NCI-H187 treated with DMSO at 0.1 percent for 48 hours (cell line): ENCODE measurements at regions not wholly inside any gene's neighbourhood (a gene's known extent, or its start where the extent isn't known, plus 50 kb on each side); places are given as distances from the start of the nearest gene placed in this dataset.
A peak's percentile ranks its signal among the peaks of the same experiment; 100 is the strongest.

Experiments
- DNase-seq: peaks from one replicate; lab custom pipeline; 2025; lab: John Stamatoyannopoulos, UW

GRCh38 chrX:115491766-115492165 is 69.2 kb upstream of the PLS3 start:
- no peak for DNase-seq

- no peak for DNase-seq
Measured at GRCh38 chrX:115493015-115493414, 68.0 kb upstream of the PLS3 start.

GRCh38 chrX:115494161-115494560 is 66.8 kb upstream of the PLS3 start:
- DNase-seq = peak; percentile 32

- no peak for DNase-seq
Measured at GRCh38 chrX:115499112-115499805, 61.7 kb upstream of the PLS3 start.

GRCh38 chrX:115503099-115503498 is 57.9 kb upstream of the PLS3 start:
- DNase-seq = no peak

- no peak for DNase-seq
Measured at GRCh38 chrX:115504167-115504566, 56.8 kb upstream of the PLS3 start.
